SK-N-DZ (cell line): ENCODE measurements at regions not wholly inside any gene's neighbourhood (a gene's known extent, or its start where the extent isn't known, plus 50 kb on each side); places are given as distances from the start of the nearest gene placed in this dataset.

ENCODE experiments used
- DNase-seq: peaks from one replicate; pipeline ENCODE4 v3.0.0-alpha.2; 2015; ENCODE audit warnings: low spot score
- small RNA-seq, 2 experiments: library from RNA; depleted of rRNA; stranded (forward); fragments of <200 nt; gene quantifications; one replicate each; pipeline ENCODE3, GENCODE V24; 2014

- no peak for DNase-seq
Measured at GRCh38 chr10:31268444-31269303, 50.3 kb upstream of the ZEB1 start.

Small RNAs in the stretch of these regions (small RNA-seq; reads per million reads assigned to genes)
- gene RNA5SP309 = 0 reads per million in 2 experiments
